Suprapubic skin (tissue), 4 donors: ENCODE measurements at regions not wholly inside any gene's neighbourhood (a gene's known extent, or its start where the extent isn't known, plus 50 kb on each side); places are given as distances from the start of the nearest gene placed in this dataset.

Experiments
- CTCF ChIP-seq, 2 donors: fragments of 200-600 bp in 1 of 2; fragments of 450-650 bp in 1 of 2; sonication (generic) in 1 of 2; IDR thresholded peaks; one replicate each; pipeline ENCODE4 v1.5.1; 2016 to 2019; ENCODE audit warnings: antibody characterized with exemption in 2 of 2, mild to moderate bottlenecking in 1 of 2, moderate library complexity in 1 of 2
- EP300 ChIP-seq: sonication (generic); formaldehyde crosslinking; IDR thresholded peaks from one replicate; pipeline ENCODE4 v1.6.1; 2017; ENCODE audit warnings: antibody characterized with exemption
- POLR2A ChIP-seq, 2 donors: fragments of 450-650 bp; IDR thresholded peaks; one replicate each; pipeline ENCODE4 v1.6.1; 2017; ENCODE audit warnings: antibody characterized with exemption in 2 of 2, mild to moderate bottlenecking in 2 of 2, moderate library complexity in 2 of 2
- POLR2AphosphoS5 ChIP-seq, 3 donors: sonication (generic); formaldehyde crosslinking; IDR thresholded peaks; one replicate each; pipeline ENCODE4 v1.6.1; 2017; ENCODE audit warnings: antibody characterized with exemption in 3 of 3

- TF ChIP-seq EP300 (no peak), CTCF (IDR thresholded peaks at IDR 0.05) (no peak), POLR2A (IDR thresholded peaks at IDR 0.05) (no peak), POLR2AphosphoS5 (IDR thresholded peaks at IDR 0.05) (no peak)
These were observed 346.3 kb downstream of the BMP2 start for GRCh38 chr20:7113577-7114466.
